AG10803 (cell line): ENCODE measurements at regions not wholly inside any gene's neighbourhood (a gene's known extent, or its start where the extent isn't known, plus 50 kb on each side); places are given as distances from the start of the nearest gene placed in this dataset.

Source experiments
- DNase-seq: peaks from one replicate; pipeline ENCODE4 v3.0.0; 2010; ENCODE audit warnings: low read depth
- H3K4me3 ChIP-seq: 2 replicates; pipeline ENCODE4 v1.5.1; 2011; ENCODE audit warnings: mild to moderate bottlenecking, low read length, control low read depth
- TF ChIP-seq, protein P1 (sequence below): conservative IDR thresholded peaks from 2 replicates; pipeline ENCODE4 v1.5.1; 2011; ENCODE audit warnings: mild to moderate bottlenecking, low read length, control low read depth, inconsistent platforms

DNA sequence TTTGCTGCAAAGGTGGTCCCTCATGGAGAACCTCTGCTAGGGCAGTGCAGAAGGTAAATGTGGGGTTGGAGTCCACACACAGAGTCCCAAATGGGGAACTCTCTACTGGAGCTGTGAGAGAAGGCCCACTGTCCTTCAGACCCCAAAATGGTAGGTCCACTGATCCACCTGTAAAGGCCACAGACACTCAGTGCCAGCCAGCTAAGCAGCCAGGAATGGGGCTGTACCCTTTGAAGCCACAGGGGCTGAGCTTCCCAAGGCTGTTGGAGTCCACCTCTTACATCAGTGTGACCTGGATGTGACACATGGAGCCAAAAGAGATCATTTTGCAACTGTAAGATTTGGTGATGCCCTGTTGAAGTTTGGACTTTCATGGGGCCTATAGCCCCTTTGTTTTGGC lies 252.4 kb upstream of the GULP1 start:
- TF ChIP-seq, protein P1, sequence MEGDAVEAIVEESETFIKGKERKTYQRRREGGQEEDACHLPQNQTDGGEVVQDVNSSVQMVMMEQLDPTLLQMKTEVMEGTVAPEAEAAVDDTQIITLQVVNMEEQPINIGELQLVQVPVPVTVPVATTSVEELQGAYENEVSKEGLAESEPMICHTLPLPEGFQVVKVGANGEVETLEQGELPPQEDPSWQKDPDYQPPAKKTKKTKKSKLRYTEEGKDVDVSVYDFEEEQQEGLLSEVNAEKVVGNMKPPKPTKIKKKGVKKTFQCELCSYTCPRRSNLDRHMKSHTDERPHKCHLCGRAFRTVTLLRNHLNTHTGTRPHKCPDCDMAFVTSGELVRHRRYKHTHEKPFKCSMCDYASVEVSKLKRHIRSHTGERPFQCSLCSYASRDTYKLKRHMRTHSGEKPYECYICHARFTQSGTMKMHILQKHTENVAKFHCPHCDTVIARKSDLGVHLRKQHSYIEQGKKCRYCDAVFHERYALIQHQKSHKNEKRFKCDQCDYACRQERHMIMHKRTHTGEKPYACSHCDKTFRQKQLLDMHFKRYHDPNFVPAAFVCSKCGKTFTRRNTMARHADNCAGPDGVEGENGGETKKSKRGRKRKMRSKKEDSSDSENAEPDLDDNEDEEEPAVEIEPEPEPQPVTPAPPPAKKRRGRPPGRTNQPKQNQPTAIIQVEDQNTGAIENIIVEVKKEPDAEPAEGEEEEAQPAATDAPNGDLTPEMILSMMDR = no peak
- H3K4me3 ChIP-seq = no peak overlapping the region
- DNase-seq = no peak

DNA sequence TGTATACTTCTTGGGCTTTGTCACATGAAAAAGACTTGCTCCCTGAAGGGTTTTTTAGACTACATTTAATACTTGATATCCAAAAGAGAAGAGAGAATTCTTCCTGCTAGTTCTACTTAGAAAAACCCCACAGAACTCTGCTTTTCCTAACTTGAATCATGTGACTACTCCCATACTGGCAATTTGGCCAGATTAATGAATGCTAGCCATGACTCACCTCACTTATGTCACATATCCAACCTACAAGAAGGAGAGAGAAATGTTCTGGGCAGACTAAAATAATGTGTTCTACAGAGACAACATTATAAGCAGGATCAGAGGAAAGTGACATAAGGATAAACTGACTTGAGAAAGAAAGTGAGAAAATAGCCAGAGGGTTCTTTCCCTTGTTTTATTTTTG lies 249.3 kb upstream of the GULP1 start:
- peak; percentile 18 for DNase-seq
- TF ChIP-seq, protein P1 = no peak
- H3K4me3 ChIP-seq = no peak overlapping the region

DNA sequence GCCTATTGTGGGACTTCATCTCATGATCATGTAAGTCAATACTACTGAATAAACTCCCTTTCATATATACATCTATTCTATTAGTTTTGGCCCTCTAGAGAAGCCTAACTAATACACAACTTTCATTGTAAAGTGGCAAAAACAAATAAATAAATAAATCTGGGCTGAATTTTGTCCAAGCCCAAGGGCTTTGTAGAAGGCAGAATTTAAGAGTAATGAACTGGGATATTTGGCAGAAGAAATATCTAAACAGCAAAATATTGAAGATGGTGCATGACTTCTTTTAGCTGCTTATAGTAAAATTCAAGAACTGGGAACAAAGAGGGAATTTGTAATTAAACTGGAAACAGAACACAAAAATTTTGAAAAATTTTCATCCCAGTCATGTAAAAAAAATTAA lies 246.7 kb upstream of the GULP1 start:
- H3K4me3 ChIP-seq = no peak overlapping the region
- TF ChIP-seq, protein P1 = no peak
- DNase-seq = no peak

DNA sequence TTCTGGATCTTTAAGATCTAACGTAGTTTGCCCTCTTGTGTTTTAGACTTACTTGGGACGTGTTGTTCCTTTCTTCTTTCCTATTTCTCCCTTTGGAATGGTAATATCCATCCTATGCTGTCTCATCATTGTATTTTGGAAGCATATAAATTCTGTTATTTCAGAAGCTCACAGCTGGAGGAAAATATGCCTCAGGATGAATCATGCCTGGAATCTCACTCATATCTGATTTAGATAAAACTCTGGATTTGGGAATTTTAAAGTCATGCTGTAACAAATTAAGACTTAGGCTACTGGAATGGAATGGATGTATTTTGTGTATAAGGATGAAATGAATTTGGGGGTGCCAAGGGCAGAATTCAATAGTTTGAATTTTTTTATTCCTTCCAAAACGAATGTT lies 245.2 kb upstream of the GULP1 start:
- no peak for DNase-seq
- H3K4me3 ChIP-seq = no peak overlapping the region
- TF ChIP-seq, protein P1 = no peak

DNA sequence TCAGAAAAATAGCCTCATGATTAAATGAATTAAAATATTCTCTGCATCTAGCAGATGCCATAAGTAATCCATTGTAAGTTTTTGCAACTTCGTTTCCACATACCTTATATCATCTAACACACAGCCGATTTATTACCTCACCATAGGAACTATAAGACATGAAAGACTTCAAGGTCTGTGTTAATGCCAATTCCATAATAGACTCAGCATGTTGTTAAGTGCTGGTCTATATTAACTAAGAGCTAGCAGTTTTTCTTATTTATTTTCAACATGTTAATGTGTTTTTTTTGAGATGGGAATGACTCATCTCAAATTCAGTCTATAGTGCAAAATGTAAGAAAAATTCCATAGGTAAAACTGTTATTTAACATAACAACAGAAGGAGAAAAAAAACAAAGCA lies 243.9 kb upstream of the GULP1 start:
- TF ChIP-seq, protein P1 = no peak
- no peak for DNase-seq
- H3K4me3 ChIP-seq = no peak overlapping the region

DNA sequence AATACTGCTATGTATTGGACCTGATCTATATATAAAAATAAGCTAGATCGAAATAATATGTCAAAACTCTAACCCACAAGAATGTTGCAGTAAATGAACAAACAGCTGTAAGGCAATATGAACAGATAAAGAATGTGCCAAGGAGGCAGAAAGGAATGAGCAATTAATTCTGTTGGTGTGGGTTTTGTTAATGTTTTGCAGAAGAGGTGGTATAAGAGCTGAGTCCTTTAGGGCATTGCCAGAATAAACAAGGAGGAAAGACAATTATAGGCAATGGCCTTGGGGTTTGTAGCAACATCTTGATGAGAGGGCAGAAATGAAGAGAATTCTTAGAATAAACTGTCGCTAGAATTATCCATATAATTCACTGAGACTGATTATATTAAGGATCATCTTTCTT lies 240.9 kb upstream of the GULP1 start:
- TF ChIP-seq, protein P1 = no peak
- H3K4me3 ChIP-seq = no peak overlapping the region
- peak; percentile 45 for DNase-seq

DNA sequence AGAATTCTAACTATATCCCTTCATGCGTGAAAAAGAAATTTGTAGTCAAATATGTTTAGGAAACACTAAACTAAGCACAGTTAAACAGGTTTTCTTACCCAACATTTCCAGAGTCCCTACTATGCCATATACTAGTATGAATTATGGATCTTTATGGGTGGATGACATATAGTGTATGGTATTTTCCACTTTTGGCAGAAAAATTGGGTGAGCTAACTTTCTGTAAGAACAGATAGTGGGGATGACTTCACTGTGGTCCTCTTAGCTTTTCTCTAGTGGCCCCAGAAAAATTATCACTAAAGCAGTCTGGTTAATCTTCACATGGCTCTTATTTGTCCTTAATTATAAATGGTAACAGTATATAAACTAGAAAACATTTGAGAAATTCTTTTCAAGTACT lies 240.0 kb upstream of the GULP1 start:
- H3K4me3 ChIP-seq = no peak overlapping the region
- no peak for DNase-seq
- TF ChIP-seq, protein P1 = no peak
